ENCODE measurements at regions not wholly inside any gene's neighbourhood (a gene's known extent, or its start where the extent isn't known, plus 50 kb on each side); places are given as distances from the start of the nearest gene placed in this dataset.
"Not testable (repeated sequence)": the region's sequence is repeated elsewhere in the genome, so short reads cannot be mapped to it uniquely, and the experiment has no call there.

DNA sequence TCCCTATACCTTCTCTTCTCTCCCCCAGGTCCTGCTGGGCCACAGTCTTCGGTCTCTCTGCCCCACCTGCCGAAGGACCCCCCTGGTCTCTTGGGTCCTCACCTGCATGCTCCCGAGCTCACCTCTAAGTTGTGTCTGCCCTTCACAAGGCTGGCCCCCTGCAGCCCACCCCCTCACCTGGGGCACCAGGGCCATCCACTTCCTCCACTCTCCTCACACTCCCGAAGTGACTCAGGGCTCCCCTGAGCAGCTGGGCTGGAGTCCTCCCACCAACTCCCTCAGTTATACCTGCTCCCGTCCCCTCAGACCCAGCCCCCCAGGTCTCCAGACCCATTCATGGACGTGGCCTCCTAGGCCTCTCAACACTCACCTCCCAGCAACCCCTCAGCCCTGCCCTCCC lies 822.0 kb downstream of the KCNJ18 start:
- no peak for DNase-seq (ENCODE audit: low spot score)
- intact Hi-C loops (cut with DNase I): no loop called here

DNA sequence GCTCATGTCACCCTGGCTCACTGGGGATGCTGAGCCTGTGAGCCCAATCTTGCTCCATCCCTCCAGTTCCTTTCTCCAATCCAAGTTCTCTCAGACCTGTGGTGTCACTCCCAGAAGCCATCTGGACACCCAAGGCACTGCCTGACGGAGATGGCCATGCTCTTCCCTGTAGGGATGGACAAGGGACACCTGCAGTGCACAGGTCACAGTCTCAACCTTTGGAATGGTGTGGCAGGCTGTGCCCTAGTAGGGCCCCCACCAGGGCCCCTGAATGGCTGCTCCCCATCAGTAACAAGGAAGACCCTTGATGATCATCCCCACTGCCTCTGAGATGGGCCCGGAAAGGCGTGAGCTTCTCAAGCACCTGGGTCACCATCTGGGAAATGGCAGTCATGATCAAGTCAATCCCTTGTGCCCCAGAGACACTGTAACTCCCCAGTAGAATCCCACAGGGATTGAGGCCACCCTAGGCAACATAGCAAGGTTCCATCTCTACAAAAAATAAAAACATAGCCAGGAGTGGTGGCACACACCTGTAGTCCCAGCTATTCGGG lies 822.5 kb downstream of the KCNJ18 start:
- intact Hi-C loops (cut with DNase I): no loop called here
- DNase-seq (ENCODE audit: low spot score): no peak

DNA sequence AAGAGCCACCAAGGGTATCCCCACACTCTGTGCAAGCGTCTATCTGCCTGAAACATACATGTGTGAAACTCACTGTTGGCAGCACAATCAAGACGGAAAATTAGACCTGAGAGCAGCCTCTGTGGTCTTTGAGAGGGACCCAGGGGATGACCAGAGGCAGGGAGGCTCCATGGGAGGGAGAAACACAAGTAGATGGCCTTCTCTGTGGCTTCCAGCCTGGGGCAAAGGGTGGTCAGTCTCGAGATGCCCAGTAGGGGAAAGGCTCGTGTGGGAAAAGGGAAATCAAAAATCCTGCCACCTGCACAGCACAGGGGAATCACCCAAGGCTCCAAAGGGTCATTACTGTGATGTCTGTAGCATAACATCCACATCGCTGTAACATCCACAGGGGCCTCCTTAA lies 823.3 kb downstream of the KCNJ18 start:
- intact Hi-C loops (cut with DNase I): no loop called here

DNA sequence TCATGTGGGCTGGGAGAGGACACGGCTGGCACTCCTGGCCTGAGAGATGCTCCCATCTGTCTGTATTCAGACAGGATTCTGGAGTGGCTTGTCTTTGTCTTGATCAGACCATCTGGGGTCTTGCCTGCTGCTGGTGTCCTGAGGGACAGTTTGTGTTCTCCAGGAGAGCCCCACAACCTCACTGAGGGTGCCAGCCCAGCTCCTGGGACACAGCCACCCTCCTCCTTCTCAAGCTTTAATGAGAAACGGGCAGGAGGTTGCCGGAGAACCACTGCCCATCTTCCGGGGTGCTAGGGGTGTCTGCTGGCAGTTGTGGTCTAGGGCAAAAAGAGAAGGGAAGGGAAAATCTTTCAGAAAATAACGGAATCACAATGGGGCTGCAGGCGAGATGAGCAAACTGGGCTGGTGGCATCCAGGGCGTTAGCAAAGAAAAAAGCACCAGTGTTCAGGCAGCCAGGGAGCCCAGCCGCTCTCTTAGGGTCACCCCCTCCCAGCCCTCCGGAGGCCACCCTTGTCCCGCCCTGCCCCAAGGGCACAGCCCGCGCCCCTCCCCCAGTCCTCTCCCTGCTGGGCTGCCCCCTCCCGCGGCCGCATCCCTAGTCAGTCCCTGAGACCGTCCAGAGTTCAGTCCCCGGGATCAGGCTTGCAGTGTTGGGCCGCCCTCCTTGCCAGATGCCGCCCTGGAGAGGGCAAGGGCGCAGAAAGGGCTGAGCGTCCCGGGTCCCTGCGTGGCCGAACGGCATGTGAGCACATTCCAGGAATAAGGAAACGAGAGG lies 824.7 kb downstream of the KCNJ18 start:
- no peak for DNase-seq (ENCODE audit: low spot score)
- intact Hi-C loops (cut with DNase I): no loop called here

More for the DNA sequence above, 823.3 kb downstream of the KCNJ18 start:
- DNase-seq (ENCODE audit: low spot score): no peak

DNA sequence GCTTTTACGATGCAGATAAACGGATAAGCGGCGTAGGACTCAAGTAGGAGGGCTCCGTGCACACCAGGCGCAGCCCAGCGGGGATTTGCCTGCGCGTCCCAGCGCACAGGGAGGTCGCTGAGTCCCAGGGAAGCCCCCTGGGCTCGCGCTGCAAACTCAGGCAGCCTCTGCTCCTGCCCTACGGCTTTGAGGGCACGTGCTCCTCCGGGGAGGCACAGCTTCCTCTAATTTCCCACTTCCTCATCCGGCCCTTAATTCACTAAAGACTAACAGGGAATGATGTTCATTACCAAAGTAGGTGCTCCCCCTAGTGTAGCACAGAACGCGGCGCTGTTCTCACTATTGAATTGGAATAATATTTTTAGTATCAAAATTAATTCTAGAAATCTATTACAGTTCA lies 825.4 kb downstream of the KCNJ18 start:
- no peak for DNase-seq (ENCODE audit: low spot score)
- intact Hi-C loops (cut with DNase I): no loop called here

DNA sequence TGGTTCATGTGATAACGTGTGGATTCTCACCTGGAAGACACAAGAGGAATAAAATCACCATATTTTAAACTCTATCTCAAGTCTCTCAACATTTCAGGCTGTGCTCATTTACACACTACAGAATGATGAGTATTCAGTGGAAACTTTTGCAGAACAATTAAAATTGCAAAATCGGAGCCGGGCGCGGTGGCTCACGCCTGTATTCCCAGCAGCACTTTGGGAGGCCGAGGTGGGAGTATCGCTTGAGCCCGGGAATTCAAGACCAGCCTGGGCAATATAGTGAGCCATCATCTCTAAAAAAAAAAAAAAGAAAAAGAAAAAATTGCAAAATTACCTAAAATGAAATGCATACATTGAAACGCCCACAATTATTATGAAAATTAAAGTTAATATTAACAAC lies 825.9 kb downstream of the KCNJ18 start:
- no peak for DNase-seq (ENCODE audit: low spot score)
- intact Hi-C loops (cut with DNase I): no loop called here

DNA sequence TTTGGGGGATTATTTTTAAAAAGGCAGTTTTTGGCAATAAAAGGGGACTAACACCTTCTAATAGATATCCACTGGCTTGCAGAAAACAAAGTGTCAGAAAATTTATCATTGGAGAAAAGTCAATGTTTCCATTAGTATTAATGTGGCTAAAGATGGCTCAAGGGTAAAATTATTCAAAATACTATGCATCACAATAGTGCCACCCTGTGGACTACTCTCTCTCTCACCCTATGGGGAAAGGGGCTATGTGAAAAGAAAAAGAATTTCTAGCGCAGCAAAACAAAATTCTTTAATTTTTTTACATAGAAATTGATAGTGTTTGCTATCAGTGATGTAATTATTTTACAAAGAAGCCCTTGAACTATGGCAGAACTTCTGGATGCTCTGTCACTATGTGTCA lies 856.5 kb downstream of the KCNJ18 start:
- intact Hi-C loops (cut with DNase I); DNase-seq (ENCODE audit: low spot score): not testable (repeated sequence)

DNA sequence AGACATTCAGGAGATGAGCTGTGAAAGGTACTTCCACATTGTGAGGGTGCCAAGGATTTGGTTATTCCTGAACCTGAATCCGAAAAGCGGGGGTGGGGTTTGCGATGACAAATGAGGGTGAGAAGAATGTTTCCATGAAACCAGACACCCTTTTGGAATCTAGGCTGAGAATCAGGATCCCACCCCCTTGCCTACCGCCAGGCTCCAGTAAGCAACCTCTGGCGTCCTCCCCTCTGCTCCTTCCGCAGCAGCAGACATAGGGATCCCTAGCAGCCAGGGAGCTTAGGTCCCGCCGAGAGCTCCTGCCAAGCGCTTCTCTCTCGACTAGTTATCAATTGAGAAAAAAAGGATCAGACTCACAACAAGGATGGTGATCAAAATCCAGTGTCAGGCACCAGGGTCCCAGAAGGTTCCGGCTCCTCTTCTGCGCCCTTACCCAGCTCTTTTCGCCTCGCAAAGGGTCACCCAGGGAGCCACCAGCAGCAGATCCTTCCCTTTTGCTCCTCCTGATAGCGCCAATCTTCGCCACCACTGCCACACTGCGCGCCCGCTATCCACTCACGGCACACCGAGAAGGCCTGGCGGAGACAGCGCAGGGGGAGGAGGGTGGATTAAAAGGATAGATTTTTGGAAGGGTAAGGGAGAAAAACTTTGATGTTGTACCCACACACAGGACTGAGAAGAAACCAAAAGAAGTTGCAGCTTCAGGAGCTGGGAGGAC lies 859.5 kb downstream of the KCNJ18 start:
- DNase-seq (ENCODE audit: low spot score); intact Hi-C loops (cut with DNase I): not testable (repeated sequence)

DNA sequence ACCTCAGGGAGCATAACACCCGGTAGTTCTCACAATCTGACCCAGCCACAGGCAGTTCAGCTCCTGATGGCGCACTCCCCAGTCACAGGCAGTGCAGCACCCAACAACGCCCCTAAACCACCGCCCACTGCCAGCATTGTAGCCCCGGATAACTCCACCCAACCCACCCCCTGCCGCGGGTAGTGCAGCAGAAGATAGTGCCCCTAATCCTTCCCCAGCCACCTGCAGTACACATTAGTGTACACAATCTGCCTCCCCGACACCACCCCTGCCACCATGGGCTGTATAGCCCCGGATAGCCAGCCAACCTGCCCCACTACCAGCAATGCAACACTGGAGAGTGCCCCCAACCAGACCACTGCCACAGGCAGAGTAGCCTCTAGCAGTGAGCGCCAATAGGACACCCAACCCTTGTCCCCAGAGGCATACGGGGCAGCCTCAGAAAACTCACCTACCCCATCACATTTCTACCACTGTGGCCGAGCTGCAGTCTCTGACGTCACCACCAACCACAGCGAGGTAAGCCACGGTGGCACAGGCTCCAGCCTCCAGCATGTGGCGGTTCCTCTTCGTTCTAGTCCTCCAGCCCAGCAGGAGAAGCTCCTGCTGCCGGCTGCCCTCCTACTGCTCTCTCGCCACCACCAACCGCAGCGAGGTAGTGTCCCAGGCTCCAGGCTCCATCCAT lies 877.3 kb downstream of the KCNJ18 start:
- intact Hi-C loops (cut with DNase I): no loop called here
- DNase-seq (ENCODE audit: low spot score): no peak

DNA sequence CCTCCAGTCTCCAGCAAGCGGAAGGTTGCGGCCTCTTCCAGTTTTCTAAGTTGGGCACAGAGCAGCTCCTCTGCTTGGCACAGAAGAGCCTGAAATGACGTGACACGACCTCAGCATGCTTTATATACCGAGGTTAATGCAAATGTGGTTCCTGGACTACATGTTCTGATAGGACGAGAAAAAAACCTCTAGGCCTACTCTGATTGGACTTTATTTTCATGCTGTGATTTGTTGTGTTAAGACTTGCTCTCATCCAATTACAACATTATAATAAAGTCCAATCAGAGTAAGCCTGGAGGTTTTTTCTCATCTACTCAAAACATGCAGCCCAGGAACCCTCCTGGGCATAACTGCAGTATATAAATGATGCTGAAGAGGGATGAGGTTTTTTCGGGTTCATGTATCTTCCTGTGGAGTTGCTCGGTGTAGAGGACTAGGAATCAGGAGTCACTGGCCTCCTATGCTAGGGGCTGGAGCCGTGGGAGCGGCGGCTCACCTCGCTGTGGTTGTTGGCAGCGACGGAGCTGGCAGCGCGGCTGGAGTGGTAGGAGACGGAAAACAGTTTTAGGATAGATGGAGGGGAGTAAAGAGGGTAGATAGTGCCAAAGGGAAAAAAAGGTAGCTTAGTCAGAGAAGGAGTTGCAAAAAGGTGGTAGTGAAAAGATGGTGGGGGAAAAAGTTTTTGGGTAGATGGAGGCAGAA lies 878.0 kb downstream of the KCNJ18 start:
- intact Hi-C loops (cut with DNase I): no loop called here
- no peak for DNase-seq (ENCODE audit: low spot score)

DNA sequence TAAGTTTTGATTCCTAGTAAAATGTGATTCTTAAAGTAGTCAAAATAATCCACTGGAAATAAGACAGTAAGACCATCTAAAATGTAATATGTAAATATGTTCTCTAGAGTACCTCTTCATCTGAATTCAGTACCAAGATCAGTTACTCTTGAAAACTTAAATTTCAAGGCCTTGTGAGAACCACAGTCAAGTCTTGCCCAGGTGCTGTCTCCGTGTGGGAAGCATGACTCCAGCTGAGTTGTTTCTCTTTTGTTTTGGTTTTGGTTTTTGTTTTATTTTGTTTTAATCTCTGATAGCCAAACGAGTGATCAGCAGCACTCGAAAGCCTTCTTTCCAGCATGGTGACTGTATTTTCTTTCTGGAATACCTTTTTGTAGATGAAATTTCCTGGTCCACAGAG lies 907.0 kb downstream of the KCNJ18 start:
- intact Hi-C loops (cut with DNase I): no loop called here

DNA sequence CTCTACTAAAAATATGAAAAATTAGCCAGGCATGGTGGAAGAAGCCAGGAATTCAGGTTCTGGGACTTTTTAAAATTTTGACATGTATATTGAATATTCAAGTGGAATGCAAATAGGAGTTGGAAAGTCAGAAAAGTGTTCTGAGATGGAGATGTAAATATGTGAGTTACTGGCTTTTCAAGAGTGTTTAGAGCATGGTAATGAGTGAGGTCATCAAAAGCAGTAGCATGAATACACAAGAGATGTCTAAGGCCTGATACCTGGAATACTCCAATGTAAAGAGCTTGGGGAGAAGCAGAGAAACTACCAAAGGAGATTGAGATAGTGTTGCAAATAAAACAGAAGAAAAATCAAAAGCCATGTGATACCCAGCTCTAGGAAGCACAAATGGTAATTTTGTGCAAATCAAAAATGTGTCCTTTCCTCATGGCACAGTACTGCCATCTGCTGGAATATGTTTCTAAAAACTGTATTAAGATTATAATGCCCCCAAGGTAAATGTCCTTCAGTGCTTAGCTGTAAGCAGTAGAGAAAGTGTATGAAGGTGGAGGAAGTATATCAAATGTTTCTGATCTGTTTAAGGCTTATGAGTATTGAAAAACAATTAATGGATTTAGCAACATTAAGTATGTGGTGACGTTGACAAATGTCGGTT lies 908.4 kb downstream of the KCNJ18 start:
- no peak for DNase-seq (ENCODE audit: low spot score)
- intact Hi-C loops (cut with DNase I): no loop called here

More for the DNA sequence above, 907.0 kb downstream of the KCNJ18 start:
- DNase-seq (ENCODE audit: low spot score): no peak
